HG02642 (cell line): ENCODE measurements at regions not wholly inside any gene's neighbourhood (a gene's known extent, or its start where the extent isn't known, plus 50 kb on each side); places are given as distances from the start of the nearest gene placed in this dataset.
A peak's percentile ranks its signal among the peaks of the same experiment; 100 is the strongest.

Source experiments
- ATAC-seq: cut with Tn5 transposase; IDR thresholded peaks from one replicate; pipeline ENCODE4 v1.9.1; 2021; ENCODE audit warnings: mild to moderate bottlenecking; ENCODE audit not compliant: unreplicated experiment, poor library complexity

GRCh38 chr7:142321391-142321790, 63.5 kb upstream of the PRSS58 start:
- no peak for ATAC-seq

GRCh38 chr7:142320883-142321282, 63.0 kb upstream of the PRSS58 start:
- ATAC-seq: no peak

GRCh38 chr7:142319970-142320369, 62.1 kb upstream of the PRSS58 start:
- ATAC-seq: peak; percentile 47

GRCh38 chr7:142314281-142314680, 56.4 kb upstream of the PRSS58 start:
- ATAC-seq: no peak

- no peak for ATAC-seq
Observed at GRCh38 chr7:142313528-142313927, 55.7 kb upstream of the PRSS58 start.

- ATAC-seq: no peak
Observed at GRCh38 chr7:142311876-142312275, 54.0 kb upstream of the PRSS58 start.

GRCh38 chr7:142308918-142309317, 51.1 kb upstream of the PRSS58 start:
- ATAC-seq: no peak

GRCh38 chr7:142308326-142308725, 50.5 kb upstream of the PRSS58 start:
- no peak for ATAC-seq
